ENCODE measurements at regions not wholly inside any gene's neighbourhood (a gene's known extent, or its start where the extent isn't known, plus 50 kb on each side); places are given as distances from the start of the nearest gene placed in this dataset.
"Not testable (repeated sequence)": the region's sequence is repeated elsewhere in the genome, so short reads cannot be mapped to it uniquely, and the experiment has no call there.

GRCh38 chr3:153980252-153980590, 141.0 kb upstream of the ARHGEF26 start:
- H3K4me3 Mint-ChIP-seq (ENCODE audit: unreplicated experiment): no peak overlapping the region
- peaks cover 3% of the 10 kb centered on the region for H3K9me3 Mint-ChIP-seq (ENCODE audit: unreplicated experiment)
- H3K4me1 Mint-ChIP-seq (ENCODE audit: low read depth, unreplicated experiment): peaks cover 11% of the 10 kb centered on the region
- no peak for TF ChIP-seq CTCF (IDR thresholded peaks at IDR 0.05; ENCODE audit: partially characterized antibody, unreplicated experiment)
- H3K36me3 Mint-ChIP-seq (ENCODE audit: unreplicated experiment): no peaks in the 10 kb centered on the region
- H3K27me3 Mint-ChIP-seq (ENCODE audit: unreplicated experiment): no peaks in the 10 kb centered on the region
- no peak for DNase-seq
- no peak overlapping the region for H3K27ac Mint-ChIP-seq (ENCODE audit: unreplicated experiment)

DNA sequence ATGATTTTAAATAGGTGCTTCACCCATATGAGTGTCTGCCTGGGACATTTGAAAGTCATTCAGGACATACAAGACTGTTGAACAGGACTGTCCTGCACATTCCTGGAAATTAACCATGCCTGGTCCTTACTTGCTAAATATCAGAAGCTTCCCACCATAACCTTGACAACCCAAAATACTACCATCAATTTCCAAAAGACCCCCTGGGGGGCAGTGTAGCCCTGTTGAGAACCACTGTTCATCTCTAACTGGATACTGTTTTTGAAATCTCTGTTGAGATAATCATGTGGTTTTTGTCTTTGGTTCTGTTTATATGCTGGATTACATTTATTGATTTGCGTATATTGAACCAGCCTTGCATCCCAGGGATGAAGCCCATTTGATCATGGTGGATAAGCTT, 123.8 kb upstream of the ARHGEF26 start:
- H3K27ac Mint-ChIP-seq (ENCODE audit: unreplicated experiment); H3K27me3 Mint-ChIP-seq (ENCODE audit: unreplicated experiment); H3K4me1 Mint-ChIP-seq (ENCODE audit: low read depth, unreplicated experiment); H3K9me3 Mint-ChIP-seq (ENCODE audit: unreplicated experiment); H3K4me3 Mint-ChIP-seq (ENCODE audit: unreplicated experiment); H3K36me3 Mint-ChIP-seq (ENCODE audit: unreplicated experiment): not testable (repeated sequence)
- peak; percentile 42 for DNase-seq
- peak; percentile 25 for TF ChIP-seq CTCF (IDR thresholded peaks at IDR 0.05; ENCODE audit: partially characterized antibody, unreplicated experiment)

GRCh38 chr3:154003649-154004048, 117.5 kb upstream of the ARHGEF26 start:
- Mint-ChIP-seq H3K9me3 (ENCODE audit: unreplicated experiment) (peaks cover 2% of the 10 kb centered on the region), H3K4me1 (ENCODE audit: low read depth, unreplicated experiment) (no peaks in the 10 kb centered on the region), H3K4me3 (ENCODE audit: unreplicated experiment) (no peak overlapping the region), H3K36me3 (ENCODE audit: unreplicated experiment) (no peaks in the 10 kb centered on the region), H3K27ac (ENCODE audit: unreplicated experiment) (no peak overlapping the region), H3K27me3 (ENCODE audit: unreplicated experiment) (no peaks in the 10 kb centered on the region)
- DNase-seq: no peak
- no peak for TF ChIP-seq CTCF (IDR thresholded peaks at IDR 0.05; ENCODE audit: partially characterized antibody, unreplicated experiment)

GRCh38 chr3:154011036-154011435, 110.2 kb upstream of the ARHGEF26 start:
- no peaks in the 10 kb centered on the region for H3K36me3 Mint-ChIP-seq (ENCODE audit: unreplicated experiment)
- no peak overlapping the region for H3K27ac Mint-ChIP-seq (ENCODE audit: unreplicated experiment)
- no peaks in the 10 kb centered on the region for H3K27me3 Mint-ChIP-seq (ENCODE audit: unreplicated experiment)
- TF ChIP-seq CTCF (IDR thresholded peaks at IDR 0.05; ENCODE audit: partially characterized antibody, unreplicated experiment): no peak
- H3K4me3 Mint-ChIP-seq (ENCODE audit: unreplicated experiment): no peak overlapping the region
- H3K9me3 Mint-ChIP-seq (ENCODE audit: unreplicated experiment): peaks cover 2% of the 10 kb centered on the region
- DNase-seq: no peak
- H3K4me1 Mint-ChIP-seq (ENCODE audit: low read depth, unreplicated experiment): no peaks in the 10 kb centered on the region

DNA sequence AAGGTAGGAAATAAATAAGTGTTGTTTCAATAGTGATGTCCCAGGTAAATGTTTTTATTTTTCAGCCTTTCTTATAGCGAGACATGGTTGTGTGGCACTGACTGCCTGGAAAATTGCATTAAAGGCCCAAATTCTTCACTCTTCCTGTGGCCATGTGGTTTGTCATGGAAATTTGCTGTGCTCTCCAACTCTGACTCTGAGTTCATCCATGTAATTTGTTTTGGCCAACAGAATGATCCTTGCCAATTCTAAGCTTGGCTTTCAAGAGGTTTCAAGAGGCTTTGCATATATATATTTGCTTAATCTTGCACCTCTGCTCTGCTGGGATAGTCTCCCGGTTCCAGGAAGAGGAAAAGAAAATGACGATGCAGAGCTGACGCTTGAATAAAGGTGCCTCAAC, 107.5 kb upstream of the ARHGEF26 start:
- Mint-ChIP-seq H3K4me1 (ENCODE audit: low read depth, unreplicated experiment) (no peaks in the 10 kb centered on the region), H3K27ac (ENCODE audit: unreplicated experiment) (no peak overlapping the region), H3K36me3 (ENCODE audit: unreplicated experiment) (no peaks in the 10 kb centered on the region), H3K9me3 (ENCODE audit: unreplicated experiment) (no peaks in the 10 kb centered on the region), H3K27me3 (ENCODE audit: unreplicated experiment) (no peaks in the 10 kb centered on the region), H3K4me3 (ENCODE audit: unreplicated experiment) (no peak overlapping the region)
- no peak for DNase-seq
- TF ChIP-seq CTCF (IDR thresholded peaks at IDR 0.05; ENCODE audit: partially characterized antibody, unreplicated experiment): no peak
